COLO829 (cell line): ENCODE measurements at regions not wholly inside any gene's neighbourhood (a gene's known extent, or its start where the extent isn't known, plus 50 kb on each side); places are given as distances from the start of the nearest gene placed in this dataset.

Source experiments
- DNase-seq: peaks from one replicate; pipeline ENCODE4 v3.0.0; 2012; ENCODE audit warnings: low spot score

DNA sequence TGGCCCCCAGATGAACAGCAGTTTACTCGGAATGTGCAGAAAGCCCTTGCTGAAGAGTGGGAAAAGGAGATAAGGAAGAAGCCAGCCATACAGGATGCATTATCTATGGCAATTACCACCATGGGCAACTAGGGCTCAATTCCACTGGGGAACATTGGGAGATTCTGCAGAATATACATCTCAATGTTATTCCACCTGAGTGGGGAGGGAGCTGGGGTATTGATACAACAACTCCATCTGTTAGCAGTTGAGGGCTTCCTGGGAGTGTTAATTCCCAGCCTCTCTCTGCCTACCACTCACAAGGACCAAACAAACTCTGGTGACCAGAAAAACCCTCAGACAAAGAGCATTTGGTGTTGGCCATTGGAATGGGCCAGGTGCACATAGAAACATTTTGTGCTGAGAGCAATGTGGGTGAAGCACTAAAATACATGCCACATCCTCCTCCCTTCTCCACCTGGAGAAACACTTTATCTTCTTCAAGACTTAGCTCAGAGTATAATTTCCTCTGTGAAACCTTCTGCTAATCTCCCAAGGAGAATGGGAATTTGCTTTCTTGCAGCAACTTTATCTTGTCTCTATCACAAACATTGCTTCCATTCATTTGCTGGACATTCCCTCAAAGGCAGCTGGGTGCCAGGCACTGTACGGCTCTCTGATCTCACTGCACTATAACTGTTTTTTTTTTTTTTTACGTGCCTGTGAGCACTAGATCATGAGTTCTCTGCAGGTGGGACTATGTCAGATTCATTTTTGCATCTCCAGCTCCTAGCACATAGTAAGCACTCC is 292.2 kb downstream of the MN1 start:
- DNase-seq = no peak

DNA sequence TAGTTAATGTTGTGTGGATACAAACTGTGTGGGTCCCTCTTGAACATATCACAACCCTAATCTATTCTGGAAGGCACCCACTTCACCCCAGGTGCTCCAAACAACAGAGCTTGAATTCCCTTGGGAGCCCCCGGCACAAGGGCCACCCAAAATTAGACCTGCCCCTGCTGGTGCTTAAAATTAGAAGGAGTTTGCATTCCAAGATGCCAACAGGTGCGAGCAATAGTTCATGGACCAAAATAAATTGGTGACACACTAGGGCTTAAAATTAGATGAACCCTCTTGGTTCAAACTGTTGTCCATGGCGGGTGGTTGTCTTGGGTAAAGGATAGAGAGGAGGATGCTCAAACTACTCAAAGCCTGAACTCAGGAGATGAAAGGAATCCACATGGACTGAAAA is 291.5 kb downstream of the MN1 start:
- DNase-seq = no peak

DNA sequence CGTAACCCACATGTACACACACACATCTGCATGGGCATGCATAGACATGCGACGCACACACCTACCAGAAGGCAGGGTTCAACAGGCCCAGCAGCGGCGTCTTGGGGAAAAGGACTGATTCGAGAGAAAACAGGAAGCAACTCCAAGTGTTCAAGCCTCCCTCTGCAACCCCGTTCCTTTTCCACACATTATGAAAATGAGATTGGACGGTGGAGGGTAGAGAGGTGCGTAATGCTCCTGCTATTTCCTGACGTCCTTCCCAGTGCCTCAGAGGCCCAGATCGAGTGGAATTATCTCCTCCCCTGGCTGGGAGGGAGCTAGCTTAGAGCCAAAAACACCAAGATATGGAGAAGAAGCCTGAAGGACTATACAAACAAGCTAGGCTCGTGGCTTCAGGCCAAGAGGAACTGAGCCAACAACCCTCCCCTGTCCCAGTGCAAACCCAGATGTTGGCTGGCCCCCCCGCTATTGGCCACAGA is 289.2 kb downstream of the MN1 start:
- no peak for DNase-seq

DNA sequence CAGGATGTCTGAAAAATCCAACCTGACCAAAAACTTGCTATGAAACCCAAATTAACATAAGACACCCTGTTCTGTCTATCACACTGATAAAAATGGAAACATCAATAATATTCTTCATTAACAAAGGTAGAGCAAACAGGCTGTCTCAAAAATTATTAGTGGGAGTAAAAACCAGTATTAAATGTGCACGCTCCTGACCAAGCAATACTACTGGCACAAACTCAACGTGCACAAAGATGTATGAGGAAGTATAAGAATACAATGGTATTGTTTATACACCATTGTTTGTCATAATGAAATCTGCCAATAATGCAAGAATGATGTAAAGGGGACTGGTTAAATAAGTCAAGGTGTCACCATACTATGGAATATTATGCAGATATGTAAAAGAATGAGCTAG is 288.5 kb downstream of the MN1 start:
- no peak for DNase-seq

DNA sequence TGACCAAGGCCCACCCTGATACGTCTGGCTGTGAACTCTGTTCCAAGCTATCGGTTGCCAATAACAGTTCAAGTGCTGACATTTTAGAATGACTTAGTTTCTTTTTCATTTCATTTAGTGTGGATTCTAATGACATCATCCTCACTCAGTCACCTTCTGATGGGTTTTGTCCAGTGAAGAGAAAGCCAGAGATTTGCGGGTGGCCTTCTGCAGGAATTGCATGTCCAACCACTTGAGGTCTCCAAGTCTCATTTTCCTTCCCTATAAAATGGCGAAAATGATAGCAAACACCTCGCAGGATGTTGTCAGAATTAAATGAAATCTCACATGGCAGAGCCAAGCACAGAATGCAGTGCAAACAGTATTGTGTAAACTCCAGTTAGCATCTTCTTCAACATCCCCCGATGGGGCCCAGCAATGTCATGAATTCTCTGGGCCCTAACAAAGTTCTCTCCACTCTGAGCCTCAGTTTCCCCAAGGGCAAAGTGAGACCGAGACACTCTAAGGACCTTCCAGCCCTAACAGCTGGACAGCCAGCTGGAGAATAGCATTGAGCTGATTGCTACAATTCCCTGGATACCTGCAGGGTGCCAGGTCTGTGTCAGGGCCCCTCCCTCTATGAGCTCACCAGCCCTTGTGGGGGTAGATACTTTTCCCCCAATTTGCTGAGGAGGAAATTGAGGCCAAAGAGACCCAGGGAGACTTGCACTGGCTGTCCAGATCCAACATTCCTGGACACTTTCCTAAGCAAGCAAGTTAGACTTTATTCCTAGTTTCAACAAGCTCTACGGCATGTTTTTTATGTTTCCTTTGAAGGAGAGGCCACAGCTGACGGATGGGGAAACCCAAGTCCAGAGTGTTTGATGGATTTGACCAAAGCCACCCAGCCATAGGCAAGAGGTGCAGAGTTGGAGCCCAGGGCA is 286.7 kb downstream of the MN1 start:
- DNase-seq = no peak

DNA sequence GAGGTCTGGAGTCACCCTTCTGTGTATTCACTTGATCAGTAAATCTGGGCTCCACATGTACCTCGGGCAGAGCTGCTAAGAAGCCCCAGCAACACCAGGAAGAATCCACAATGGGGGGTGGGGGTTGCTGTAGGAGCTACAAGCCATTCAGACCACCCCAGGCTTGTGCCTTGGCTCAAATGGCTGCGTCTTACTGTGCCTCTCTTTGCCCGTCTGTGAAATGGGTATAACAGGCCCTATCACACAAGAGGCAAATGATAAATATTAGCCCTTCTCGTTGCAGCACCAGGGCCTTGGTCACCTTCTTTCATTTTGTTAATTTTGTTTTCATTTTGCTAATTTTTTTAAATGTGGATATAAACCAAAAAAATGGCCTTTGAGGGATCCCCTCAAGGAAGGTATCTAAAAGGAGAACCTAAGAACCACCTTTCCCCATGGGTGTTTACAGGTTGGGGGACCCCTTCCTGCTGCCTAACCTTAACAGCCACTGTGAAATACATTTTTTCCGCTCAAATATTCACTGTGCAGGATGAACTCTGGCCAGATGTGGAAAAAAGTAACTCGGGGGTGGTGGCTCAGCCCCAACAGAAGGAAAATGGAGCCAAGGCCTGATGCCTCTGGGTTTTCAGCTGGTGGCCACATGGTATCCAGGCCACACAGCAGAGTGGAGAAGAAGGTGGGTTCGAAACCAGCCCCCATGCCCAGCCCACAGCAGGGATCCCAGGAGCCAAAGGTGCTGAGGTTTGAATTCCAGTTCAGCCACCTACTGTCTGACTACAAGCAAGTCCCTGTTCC is 284.0 kb downstream of the MN1 start:
- DNase-seq = no peak

DNA sequence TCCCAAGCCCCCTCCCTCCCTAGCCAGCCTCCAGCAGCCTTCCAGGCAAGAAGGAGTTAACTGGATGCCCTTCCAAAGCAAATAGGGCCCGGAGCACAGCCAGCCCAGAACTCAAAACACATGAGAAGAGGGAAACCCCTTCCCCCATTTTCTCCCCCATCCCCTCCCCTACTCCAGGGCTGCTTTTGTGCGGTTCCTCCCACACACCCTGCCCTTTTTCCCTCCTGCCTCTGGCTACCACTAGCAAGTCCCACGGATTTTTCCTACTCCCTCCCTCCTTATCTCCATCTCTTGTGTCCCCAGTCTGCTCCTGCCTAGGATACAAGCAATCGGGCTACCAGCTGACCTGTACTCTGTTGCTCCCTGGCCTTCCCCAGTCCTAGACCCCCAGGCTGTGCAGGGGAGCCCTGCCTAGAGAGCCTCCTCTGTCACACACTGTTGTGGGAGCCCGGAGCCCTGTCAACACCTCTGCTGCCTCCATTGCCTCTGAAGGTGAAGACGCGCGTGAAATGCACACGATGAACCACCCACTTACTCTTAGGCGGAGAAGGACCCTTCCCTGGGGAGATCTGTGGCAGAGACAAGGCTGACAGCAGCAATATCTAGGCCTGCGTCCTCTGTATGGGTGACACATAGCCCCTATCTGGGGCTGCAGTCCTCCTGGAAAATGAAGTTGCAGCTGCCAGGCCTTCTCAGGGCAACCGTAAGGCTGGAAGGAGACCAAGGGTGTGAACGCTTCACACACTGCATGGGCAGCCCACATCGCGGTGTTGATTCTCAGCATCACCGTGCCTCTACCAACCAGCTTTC is 282.8 kb downstream of the MN1 start:
- DNase-seq = no peak

DNA sequence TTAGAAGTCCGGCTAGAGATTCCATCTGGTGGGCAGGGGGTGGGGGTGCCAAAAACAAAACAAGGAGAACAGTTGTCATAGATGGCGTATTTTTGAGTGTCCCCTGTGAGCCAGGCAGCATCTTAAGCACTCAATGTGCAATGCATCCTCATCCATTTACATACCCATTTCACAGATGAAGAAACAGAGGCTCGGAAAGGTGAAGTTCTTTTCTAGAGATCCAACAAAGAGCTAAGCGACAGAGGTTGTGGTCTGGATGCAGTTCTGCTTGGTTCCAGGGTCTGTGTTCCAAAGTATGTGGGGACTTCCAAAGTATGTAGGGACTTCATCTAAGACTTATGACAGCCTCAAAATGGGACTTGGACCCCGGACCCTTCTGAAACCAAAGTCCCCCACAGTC is 277.8 kb downstream of the MN1 start:
- DNase-seq = no peak

DNA sequence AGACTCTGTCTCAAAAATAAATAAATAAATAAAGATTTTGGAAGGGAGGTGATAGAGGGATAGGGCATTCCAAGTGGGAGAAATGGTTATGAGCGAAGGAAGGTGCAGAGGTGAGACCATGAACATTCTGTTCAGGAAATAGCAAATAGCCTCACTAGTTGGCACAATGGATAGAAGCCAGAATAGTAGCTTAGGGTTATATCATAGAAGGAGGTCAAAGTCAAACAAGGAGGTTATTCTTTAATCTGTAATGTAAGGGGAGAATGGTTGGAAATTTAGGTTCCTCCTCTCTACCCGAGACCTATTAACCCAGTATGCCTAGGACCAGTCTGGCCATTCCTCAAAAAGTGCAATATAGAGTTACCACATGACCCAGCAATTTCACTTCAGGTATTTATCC is 275.8 kb downstream of the MN1 start:
- DNase-seq = no peak

DNA sequence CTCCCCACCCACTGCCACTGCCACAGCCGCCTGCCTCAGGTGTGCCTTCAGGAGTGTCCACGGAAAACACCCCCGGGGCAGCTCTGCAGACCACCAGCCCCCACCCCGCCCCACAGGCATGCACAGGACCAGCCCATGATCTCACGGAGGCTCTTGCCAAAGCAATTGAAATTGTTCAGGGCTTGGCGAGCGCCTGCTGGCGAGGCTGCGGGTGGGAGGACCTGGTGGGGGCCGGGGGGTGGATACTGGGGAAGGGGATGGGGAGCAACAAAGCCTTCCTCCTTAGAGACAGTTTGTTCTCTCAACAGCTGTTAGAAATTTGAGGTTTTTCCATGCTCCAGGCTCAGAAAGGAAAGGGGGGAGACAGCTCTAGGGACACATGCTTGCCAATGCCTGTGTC is 274.7 kb downstream of the MN1 start:
- DNase-seq = no peak

DNA sequence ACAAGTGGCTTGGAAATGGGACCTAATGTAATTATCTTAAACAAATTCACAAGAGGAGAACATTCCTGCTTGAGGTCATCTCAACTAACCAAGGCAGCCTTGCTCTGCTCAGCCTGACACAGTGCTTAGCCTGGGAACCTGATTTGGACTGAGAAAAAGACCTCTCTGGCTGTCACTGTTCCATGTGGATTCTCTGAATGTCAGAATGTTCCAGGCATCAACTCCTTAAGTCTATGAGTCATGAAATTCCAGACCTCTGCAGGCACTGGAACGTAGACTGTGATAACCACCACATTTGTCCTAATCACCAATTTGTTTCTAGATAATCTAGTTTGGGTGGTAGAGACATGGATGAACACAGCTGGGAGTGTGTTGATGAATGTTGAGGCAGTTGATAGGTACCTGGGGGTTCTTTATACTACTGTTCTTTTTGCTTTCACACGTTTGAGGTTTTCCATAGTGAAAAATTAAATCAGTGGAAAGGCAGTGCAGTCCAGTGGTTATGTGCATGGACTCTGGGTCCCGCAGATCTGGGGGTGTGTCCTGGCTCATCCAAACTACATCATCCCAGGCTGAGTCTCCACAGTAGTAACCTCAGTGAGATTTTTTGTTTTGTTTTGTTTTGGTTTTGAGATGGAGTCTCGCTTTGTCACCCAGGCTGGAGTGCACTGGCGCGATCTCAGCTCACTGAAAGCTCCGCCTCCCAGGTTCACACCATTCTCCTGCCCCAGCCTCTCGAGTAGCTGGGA is 269.6 kb downstream of the MN1 start:
- DNase-seq = no peak

DNA sequence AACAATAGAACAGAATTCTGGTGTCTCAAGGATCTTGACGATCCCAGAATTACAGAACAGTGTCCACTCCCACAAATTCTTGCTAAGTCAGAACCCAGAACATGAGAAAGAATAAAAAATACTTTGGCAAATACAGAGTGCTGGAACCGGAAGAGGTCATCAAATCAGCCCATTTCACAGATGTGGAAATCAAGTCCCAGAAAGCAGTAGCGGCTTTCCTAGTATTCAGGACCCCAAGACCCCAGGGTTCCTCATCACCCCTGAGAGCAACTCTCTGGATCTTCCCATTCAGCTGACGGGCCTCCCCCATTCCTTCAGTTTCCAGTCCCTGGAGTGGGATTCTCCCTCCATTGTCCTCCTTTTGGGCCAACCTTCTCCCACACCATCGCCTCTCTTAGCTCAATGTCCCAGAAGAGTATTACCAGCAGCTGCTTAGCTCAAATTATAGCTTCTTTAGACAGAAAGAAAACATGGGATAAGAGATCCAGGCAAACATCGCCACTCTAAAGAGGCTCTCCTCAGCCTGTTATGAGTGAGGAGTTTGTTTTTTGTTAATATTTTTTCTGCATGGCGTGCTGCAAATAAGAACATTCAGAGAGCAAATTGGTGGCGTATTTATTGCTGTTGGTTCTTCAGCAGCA is 268.3 kb downstream of the MN1 start:
- DNase-seq = no peak

DNA sequence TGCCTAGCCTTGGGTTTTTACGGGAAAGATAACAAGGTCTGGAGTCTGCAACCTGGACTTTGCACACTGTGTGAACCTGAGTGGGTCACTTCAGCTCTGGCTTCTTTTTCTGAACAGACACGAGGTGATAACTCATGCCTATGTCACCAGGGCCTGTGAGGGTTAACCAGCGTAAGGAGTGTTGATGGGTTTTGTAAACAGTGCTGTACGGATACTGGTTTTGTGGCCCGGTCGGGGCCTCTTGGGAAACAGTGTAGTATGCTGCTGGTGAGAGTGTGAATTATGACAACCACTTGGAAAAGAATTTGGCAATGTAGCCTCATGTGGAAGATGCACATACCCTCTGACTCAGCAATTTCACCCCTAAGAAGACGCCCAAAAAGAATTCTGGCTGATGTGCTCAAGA is 266.8 kb downstream of the MN1 start:
- DNase-seq = no peak

DNA sequence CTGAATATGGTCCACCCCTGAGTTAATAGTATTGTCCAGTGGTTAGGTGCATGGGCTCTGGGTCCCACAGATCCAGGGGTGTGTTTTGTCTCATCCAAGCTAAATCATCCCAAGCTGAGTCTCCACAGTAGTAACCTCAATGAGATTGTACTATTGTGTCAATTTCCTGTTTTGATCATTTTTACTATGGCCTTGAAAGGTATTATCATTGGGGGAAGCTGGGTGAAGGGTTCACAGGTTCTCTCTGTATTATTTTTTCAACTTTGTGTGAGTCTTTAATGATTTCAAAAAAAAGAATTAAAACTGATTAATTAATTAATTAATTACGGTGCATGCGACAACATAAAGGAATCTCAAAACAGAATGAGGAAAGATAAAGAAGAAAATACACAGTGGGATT is 266.1 kb downstream of the MN1 start:
- DNase-seq = no peak

DNA sequence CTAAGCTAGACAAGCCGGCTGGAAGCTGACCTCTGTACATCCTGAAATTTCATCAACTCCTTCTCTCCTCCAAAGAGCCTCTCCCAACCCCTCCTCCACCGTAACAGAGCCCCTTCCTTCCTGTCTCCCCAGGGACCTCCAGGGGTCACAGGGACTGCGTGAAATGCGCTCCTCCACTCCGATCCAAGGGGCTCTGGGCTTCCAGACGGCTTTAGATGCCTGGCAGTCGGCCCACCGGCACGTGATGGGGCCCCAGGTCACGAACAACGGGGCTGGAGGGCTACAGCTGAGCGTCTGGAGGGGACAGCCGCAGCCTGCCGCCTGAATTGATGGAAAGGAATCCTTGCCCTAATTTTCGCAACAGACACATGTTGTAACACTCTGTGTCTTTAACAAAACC is 264.1 kb downstream of the MN1 start:
- DNase-seq = no peak

DNA sequence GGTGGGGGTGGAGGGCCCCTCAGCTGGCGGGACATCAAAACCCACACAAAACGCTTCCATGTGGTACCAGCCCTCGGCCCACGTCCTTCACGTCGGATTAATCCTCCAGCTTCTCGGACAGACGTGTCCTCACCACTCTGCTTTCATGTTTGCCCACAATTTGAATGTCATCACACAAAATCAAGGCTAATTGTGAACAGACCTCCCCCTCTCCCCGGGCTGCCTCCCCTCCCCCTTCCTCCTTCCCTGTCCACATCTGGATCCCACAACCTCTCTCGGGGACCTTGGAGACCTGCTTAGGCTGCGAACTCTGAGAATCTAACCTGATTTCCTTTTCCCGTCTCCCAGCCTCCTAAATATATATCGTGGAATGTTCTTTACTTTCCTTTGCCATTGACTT is 262.9 kb downstream of the MN1 start:
- no peak for DNase-seq

DNA sequence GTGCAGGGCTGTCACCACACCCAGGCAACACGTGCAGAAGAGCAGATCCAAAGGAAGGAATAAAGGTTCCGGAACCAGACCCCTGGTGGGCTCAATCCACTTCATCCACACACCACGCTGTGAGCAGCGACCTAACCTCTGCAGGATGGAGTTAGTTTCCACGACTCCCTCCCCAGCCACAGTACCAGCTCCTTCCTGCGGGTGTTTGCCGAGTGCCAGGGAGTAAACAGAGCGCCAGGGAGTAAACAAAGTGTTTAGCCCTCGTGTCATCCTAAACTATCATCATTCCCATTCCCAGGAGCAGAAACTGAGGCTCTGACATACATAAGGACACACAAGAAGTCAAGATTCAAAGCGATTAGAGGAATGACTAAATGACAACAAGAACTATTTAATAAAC is 261.3 kb downstream of the MN1 start:
- DNase-seq = no peak

DNA sequence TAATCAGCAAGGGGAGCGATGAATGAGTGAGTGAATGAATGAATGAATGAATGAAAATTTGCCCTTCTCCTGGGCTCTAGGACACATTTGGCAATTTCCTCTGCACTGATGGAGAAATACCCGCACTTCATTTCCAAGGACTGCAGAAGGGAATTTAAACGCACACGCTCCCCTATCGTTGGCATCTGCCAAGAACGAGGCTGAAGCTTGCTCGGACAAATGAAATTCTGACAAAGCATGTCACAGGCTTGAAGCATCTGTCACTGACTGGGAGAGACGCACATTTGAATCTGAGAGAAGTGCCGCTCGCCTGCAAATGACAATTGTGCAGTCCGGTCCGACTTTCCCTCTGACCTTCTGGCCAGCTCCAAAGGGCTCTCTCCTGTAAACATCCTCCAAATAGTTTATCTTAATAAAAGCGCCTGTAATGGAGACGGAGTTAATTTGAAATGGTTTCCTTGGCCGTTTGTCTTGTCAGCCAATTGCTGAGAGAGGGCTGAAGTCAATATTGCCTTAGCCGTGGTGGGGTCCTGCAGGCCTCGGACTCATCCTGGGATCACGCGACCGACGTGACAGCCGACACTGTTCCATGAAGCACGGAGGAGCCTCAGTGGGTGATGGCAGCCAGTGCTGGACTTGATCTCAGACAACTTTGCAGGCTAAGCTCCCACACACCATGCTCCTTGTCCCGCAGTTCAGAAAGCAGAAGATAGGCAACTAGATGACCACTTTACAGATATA is 260.7 kb downstream of the MN1 start:
- no peak for DNase-seq

DNA sequence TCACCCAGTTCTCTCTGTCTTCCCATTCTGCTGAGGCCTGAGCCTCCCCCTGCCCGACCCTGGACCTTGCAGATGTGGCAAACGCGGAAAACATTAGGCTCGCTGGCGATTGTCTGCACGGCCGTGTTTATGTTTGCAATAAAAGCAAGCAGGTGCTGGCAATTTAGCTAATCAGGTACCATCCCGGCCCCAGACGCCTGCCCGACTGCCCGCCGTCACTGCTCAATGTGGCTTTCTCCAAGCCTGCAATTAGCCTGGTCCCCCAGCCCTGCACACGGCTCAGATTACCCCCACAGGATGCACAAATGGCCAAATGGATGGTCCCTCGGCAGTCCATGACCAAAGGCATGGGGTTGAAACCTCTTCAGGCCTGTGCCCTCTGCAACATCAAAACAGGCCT is 259.7 kb downstream of the MN1 start:
- DNase-seq = no peak

DNA sequence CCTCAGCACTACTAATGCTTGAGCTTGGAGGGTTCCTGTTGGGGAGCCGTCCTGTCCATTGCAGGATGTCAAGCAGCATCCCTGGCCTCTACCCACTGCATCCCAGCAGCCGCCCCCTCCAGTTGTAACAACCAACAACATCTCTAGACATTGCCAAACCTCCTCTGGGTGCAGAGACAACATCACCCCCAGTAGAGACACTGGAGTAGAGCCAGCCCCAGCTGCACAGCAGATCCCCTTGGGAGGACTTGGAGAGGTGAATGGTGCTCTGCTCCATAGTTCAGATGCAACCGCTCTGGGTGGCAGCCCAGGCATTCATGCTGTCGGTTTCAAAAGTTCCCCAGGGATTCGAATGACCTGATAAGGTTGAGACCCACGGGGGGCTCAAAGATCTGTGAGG is 259.0 kb downstream of the MN1 start:
- no peak for DNase-seq
